ENCODE measurements at regions not wholly inside any gene's neighbourhood (a gene's known extent, or its start where the extent isn't known, plus 50 kb on each side); places are given as distances from the start of the nearest gene placed in this dataset.
"Not testable (repeated sequence)": the region's sequence is repeated elsewhere in the genome, so short reads cannot be mapped to it uniquely, and the experiment has no call there.

GRCh38 chr3:139239550-139239949, 104.3 kb upstream of the MRPS22 start:
- DNase-seq = no peak

GRCh38 chr3:139241783-139242182, 102.0 kb upstream of the MRPS22 start:
- DNase-seq = no peak

- no peak for DNase-seq
Observed at GRCh38 chr3:139243710-139244109, 100.1 kb upstream of the MRPS22 start.

- no peak for DNase-seq
Observed at GRCh38 chr3:139248593-139249255, 95.1 kb upstream of the MRPS22 start.

GRCh38 chr3:139251529-139251928, 92.3 kb upstream of the MRPS22 start:
- no peak for DNase-seq

- DNase-seq = no peak
Observed at GRCh38 chr3:139252719-139253118, 91.1 kb upstream of the MRPS22 start.

- DNase-seq = no peak
Observed at GRCh38 chr3:139258276-139258675, 85.5 kb upstream of the MRPS22 start.

- DNase-seq = no peak
Observed at GRCh38 chr3:139259398-139259797, 84.4 kb upstream of the MRPS22 start.

GRCh38 chr3:139260041-139260486, 83.8 kb upstream of the MRPS22 start:
- DNase-seq = no peak

GRCh38 chr3:139260793-139261736, 82.8 kb upstream of the MRPS22 start:
- DNase-seq = no peak

GRCh38 chr3:139261754-139262586, 81.8 kb upstream of the MRPS22 start:
- no peak for DNase-seq

- DNase-seq = no peak
Observed at GRCh38 chr3:139263798-139264197, 80.0 kb upstream of the MRPS22 start.

- no peak for DNase-seq
Observed at GRCh38 chr3:139264375-139264774, 79.4 kb upstream of the MRPS22 start.

GRCh38 chr3:139265131-139266016, 78.4 kb upstream of the MRPS22 start:
- DNase-seq = no peak

GRCh38 chr3:139267300-139268246, 76.2 kb upstream of the MRPS22 start:
- no peak for DNase-seq

GRCh38 chr3:139269984-139270383, 73.8 kb upstream of the MRPS22 start:
- no peak for DNase-seq

- not testable (repeated sequence) for DNase-seq
Observed at GRCh38 chr3:139270652-139271051, 73.2 kb upstream of the MRPS22 start.

GRCh38 chr3:139280027-139280671, 63.7 kb upstream of the MRPS22 start:
- DNase-seq = no peak

GRCh38 chr3:139281096-139281495, 62.7 kb upstream of the MRPS22 start:
- DNase-seq = no peak
